Heart left ventricle (tissue), 16 donors: ENCODE measurements at regions not wholly inside any gene's neighbourhood (a gene's known extent, or its start where the extent isn't known, plus 50 kb on each side); places are given as distances from the start of the nearest gene placed in this dataset.

Source experiments
- ATAC-seq, 4 donors: fragments of 200-7000 bp; cut with Tn5 transposase; one replicate each; pipeline ENCODE4 v1.9.1; 2020 to 2022; ENCODE audit warnings: moderate library complexity in 4 of 4, mild to moderate bottlenecking in 3 of 4, moderate number of reproducible peaks in 1 of 4
- DNase-seq, 5 donors: peaks; one replicate each; pipeline ENCODE4 v3.0.0-alpha.2; 2020
- H3K27ac ChIP-seq, 12 donors: fragments of 200-600 bp; sonication (generic) in 4 of 12; one replicate each; pipeline versions ENCODE4 v1.5.0 to v1.8.0; 2016 to 2022; ENCODE audit warnings: mild to moderate bottlenecking in 2 of 12
- H3K27me3 ChIP-seq, 9 donors: fragments of 200-600 bp; sonication (generic) in 2 of 9; one replicate each; pipeline versions ENCODE4 v1.5.1 to v1.8.0; 2016 to 2022; ENCODE audit warnings: mild to moderate bottlenecking in 3 of 9
- H3K36me3 ChIP-seq, 9 donors: fragments of 200-600 bp; sonication (generic) in 2 of 9; one replicate each; pipeline versions ENCODE4 v1.5.0 to v1.8.0; 2018 to 2022; ENCODE audit warnings: mild to moderate bottlenecking in 2 of 9
- H3K4me1 ChIP-seq, 12 donors: fragments of 200-600 bp; sonication (generic) in 4 of 12; one replicate each; pipeline versions ENCODE4 v1.5.0 to v1.8.0; 2016 to 2022; ENCODE audit warnings: mild to moderate bottlenecking in 3 of 12
- H3K4me3 ChIP-seq, 12 donors: fragments of 200-600 bp; sonication (generic) in 4 of 12; one replicate each; pipeline versions ENCODE4 v1.5.0 to v1.8.0; 2017 to 2022; ENCODE audit warnings: mild to moderate bottlenecking in 9 of 12, moderate library complexity in 4 of 12
- H3K9me3 ChIP-seq, 12 donors: fragments of 200-600 bp; sonication (generic) in 4 of 12; one replicate each; pipeline versions ENCODE4 v1.5.0 to v1.8.0; 2016 to 2022; ENCODE audit warnings: mild to moderate bottlenecking in 1 of 12
- CTCF ChIP-seq, 12 donors: fragments of 200-600 bp; sonication (generic) in 4 of 12; IDR thresholded peaks; one replicate each; pipeline versions ENCODE4 v1.5.0 to v1.8.0; 2018 to 2022; ENCODE audit warnings: antibody characterized with exemption in 12 of 12, mild to moderate bottlenecking in 5 of 12
- POLR2A ChIP-seq, 2 donors: fragments of 450-650 bp; IDR thresholded peaks; one replicate each; pipeline ENCODE4 v1.6.1; 2017; ENCODE audit warnings: antibody characterized with exemption in 2 of 2, mild to moderate bottlenecking in 2 of 2, moderate library complexity in 2 of 2
- WGBS, 4 donors: extraction: QIAGEN DNeasy Blood & Tissue Kit in 2 of 4; methylation state at CpG; one replicate each; pipeline versions ENCODE4 v1.1.5 to v1.1.7; 2013 to 2018; 5-methylcytosine and 5-hydroxymethylcytosine counted together
- intact Hi-C, 10 donors: fragments of 100-400 bp; cut with DNase I; formaldehyde crosslinking; loops; one replicate each; pipeline versions ENCODE4 v1.11.1 to v1.14.2; 2022
- donor health status: ischemic (EF 13 %, LVEDD 7.1; RV severe dilation, severe dysfunction).
- donor health status: healthy with polysubstance abuse.
- donor health status: DM: no; HTN: yes; CAD: no.
- donor health status: DM: no; HTN: no; CAD: no.
- donor health status: ischemic (EF 25% LVEDD 6.9; RV normal size, moderate dysfunction).
- donor health status: ischemic (EF 25% LVEDD 5.7; RV mildly dilated, moderate dysfunction).
- donor health status: healthy.
- donor health status: DM: yes; HTN: yes; CAD: no.
- donor health status: ischemic (EF 35%, LVEDD 5.7; RV mildly dilated, moderate dysfunction).
- donor health status: nonischemic (EF 11% LVEDD 7.7; RV severe dilation, severe dysfunction).
- donor health status: DM: yes; HTN: yes; CAD: no.
- donor health status: PGD.
- donor health status: ischemic (EF 29% LVEDD 5.4; RV normal size, mild dysfunction).
- donor health status: nonischemic (EF 23%, LVEDD 6.1; RV moderate dilation, normal function).

DNA sequence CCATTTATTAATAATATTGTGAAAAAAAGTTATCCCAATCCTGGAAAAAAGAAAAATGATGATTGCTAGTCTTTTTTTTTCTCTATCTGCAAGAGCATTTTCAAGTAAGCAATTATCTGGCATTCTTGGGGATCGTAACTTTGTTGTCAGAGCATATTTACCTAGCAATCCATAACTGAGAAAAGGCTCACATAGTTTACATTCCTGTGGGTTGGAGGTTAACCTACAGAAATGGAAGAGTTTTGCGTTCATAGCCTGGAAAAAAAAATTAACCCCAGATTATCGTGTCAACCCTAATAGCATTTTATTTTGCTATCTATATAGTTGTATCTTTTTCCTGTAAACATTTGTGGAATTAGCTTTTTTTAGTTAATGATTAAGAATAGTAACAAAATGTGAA lies 292.3 kb downstream of the DAD1 start:
- WGBS, 4 donors: 46 to 59% (median 48%) methylated on average over 3 of the region's 3 CpGs
- TF ChIP-seq POLR2A (IDR thresholded peaks at IDR 0.05) (no peak), CTCF (IDR thresholded peaks at IDR 0.05) (no peak)
- DNase-seq: no peak

DNA sequence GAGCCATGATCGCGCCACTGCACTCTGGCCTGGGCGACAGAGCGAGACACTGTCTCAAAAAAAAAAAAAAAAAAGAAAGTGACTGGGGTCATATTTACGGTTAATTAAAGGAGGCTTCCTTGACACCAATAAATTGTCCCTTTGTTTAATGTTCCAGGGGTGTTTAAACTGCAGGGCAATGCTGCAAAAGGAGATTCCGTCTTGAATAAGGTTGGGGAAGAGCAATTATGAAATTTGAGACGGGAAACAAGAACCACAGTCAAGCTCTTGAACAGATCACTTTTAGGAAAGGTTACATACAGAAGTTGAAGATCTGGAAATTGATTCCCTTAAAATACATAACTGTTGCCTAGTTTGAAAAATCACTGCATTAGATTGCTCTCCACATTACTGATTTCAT lies 292.9 kb downstream of the DAD1 start:
- Histone ChIP-seq H3K27ac (no peak overlapping the region), H3K4me3 (no peak overlapping the region), H3K36me3 (no peaks in the 10 kb centered on the region), H3K4me1 (no peaks in the 10 kb centered on the region), H3K9me3 (no peaks in the 10 kb centered on the region), H3K27me3 (peaks cover 0 to 18% (median 4%) of the 10 kb centered on the region in 9 donors)
- DNase-seq (no peak), ATAC-seq (no peak)
- 73 to 82% (median 77%) methylated on average over 7 of the region's 7 CpGs for WGBS, 4 donors
- TF ChIP-seq POLR2A (IDR thresholded peaks at IDR 0.05) (no peak), CTCF (IDR thresholded peaks at IDR 0.05) (no peak)
- intact Hi-C loops: no loop called here

More for the DNA sequence above, 292.3 kb downstream of the DAD1 start:
- no peak for ATAC-seq
- no peaks in the 10 kb centered on the region for H3K36me3 ChIP-seq
- no peaks in the 10 kb centered on the region for H3K4me1 ChIP-seq
- intact Hi-C loops: no loop called here
- H3K27me3 ChIP-seq: peaks cover 0 to 20% (median 4%) of the 10 kb centered on the region in 9 donors
- H3K27ac ChIP-seq: no peak overlapping the region
- no peak overlapping the region for H3K4me3 ChIP-seq
- no peaks in the 10 kb centered on the region for H3K9me3 ChIP-seq

- no peak for ATAC-seq
- no peak for TF ChIP-seq POLR2A (IDR thresholded peaks at IDR 0.05)
- no peak for TF ChIP-seq CTCF (IDR thresholded peaks at IDR 0.05)
- intact Hi-C loops: no loop called here
- Histone ChIP-seq H3K9me3 (no peaks in the 10 kb centered on the region), H3K4me3 (no peak overlapping the region), H3K36me3 (no peaks in the 10 kb centered on the region), H3K4me1 (no peaks in the 10 kb centered on the region), H3K27me3 (peaks cover 0 to 4% (median 0%) of the 10 kb centered on the region in 9 donors), H3K27ac (no peak overlapping the region)
- DNase-seq: no peak
These were observed 297.6 kb downstream of the DAD1 start for GRCh38 chr14:22291406-22291805.

DNA sequence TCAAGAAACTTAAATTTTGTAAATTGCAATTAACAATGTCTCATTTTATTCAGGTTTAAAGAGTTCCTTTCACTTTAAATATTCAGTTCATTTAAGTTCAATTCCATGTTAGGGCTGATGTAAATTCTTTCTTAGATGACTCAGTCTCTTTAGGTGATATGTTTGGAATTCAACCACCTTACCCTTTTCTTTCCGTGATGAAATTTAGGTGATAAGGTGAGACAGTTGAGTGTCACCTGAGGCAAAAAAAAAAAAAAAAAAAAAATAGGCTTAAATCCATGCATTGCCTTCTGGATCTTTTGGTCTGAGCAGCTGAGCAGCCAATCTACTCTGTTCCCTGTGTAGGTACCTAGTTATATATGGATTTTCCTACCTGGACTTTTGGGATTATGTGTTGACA lies 299.5 kb downstream of the DAD1 start:
- 54 to 69% (median 60%) methylated on average over 1 of the region's 1 CpG for WGBS, 4 donors
- Histone ChIP-seq H3K27ac (no peak overlapping the region), H3K9me3 (no peaks in the 10 kb centered on the region), H3K36me3 (no peaks in the 10 kb centered on the region), H3K4me1 (no peaks in the 10 kb centered on the region), H3K4me3 (no peak overlapping the region), H3K27me3 (peaks cover 0 to 1% (median 0%) of the 10 kb centered on the region in 9 donors)
- DNase-seq (no peak), ATAC-seq (no peak)
- TF ChIP-seq POLR2A (IDR thresholded peaks at IDR 0.05): no peak
- TF ChIP-seq CTCF (IDR thresholded peaks at IDR 0.05): no peak
- intact Hi-C loops: no loop called here
